Skeletal muscle satellite cell (primary cell): ENCODE measurements at regions not wholly inside any gene's neighbourhood (a gene's known extent, or its start where the extent isn't known, plus 50 kb on each side); places are given as distances from the start of the nearest gene placed in this dataset.
"Not testable (repeated sequence)": the region's sequence is repeated elsewhere in the genome, so short reads cannot be mapped to it uniquely, and the experiment has no call there.

ENCODE experiments used
- H3K27me3 ChIP-seq: 2 replicates; pipeline ENCODE4 v1.7.0; 2013; ENCODE audit warnings: low read length; ENCODE audit not compliant: control insufficient read depth, insufficient read depth
- H3K36me3 ChIP-seq: 2 replicates; pipeline ENCODE4 v1.7.0; 2013; ENCODE audit warnings: mild to moderate bottlenecking, control low read depth, low read length; ENCODE audit not compliant: insufficient read depth
- H3K4me1 ChIP-seq: 2 replicates; pipeline ENCODE4 v1.7.0; 2013; ENCODE audit warnings: low read length; ENCODE audit not compliant: control insufficient read depth, insufficient read depth
- H3K4me2 ChIP-seq: 2 replicates; pipeline ENCODE4 v1.7.0; 2013; ENCODE audit warnings: mild to moderate bottlenecking, low read length
- H3K4me3 ChIP-seq: 2 replicates; pipeline ENCODE4 v1.7.0; 2013; ENCODE audit warnings: low read length
- H3K9ac ChIP-seq: 2 replicates; pipeline ENCODE4 v1.7.0; 2013; ENCODE audit warnings: mild to moderate bottlenecking, low read depth, low read length, moderate library complexity
- H3K9me3 ChIP-seq: replicated peaks from 2 replicates; pipeline ENCODE4 v1.7.0; 2013; ENCODE audit warnings: mild to moderate bottlenecking, control low read depth, low read length

DNA sequence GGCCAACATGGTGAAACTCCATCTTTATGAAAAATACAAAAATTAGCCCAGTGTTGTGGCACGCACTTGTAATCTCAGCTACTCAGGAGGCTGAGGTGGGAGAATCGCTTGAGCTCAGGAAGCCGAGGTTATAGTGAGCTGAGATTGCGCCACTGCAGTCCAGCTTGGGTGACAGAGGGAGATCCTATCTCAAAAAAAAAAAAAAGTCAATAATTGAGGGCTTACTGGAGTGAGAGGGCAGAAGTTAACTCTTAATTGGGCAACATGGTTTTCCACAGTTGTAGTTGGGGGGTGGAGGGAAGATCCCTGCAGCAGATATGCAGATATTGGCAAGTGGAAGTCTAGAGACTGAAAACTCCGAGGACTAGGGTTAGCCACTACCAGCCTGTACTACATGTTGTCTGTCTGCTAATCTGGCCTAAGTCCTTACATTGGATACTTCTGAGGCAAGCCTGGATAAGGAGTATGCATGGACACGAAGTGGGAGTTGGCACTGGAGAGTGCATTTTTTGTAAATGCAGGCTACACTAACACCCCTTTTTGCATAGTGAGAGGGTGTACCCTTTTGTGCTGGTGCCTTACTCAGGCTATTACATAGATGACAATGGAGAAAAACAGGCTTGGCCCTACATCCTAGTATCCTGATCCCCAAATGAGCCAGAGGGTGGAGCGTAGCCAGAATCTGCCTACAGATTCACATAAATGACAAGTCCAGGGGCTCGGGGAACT, 89.0 kb upstream of the NIPBL start:
- Histone ChIP-seq H3K4me3 (no peak overlapping the region), H3K4me1 (no peaks in the 10 kb centered on the region), H3K4me2 (no peak overlapping the region), H3K27me3 (peaks cover 48% of the 10 kb centered on the region), H3K9ac (no peak overlapping the region), H3K9me3 (no peaks in the 10 kb centered on the region), H3K36me3 (no peaks in the 10 kb centered on the region)

- no peaks in the 10 kb centered on the region for H3K4me1 ChIP-seq
- H3K36me3 ChIP-seq = no peaks in the 10 kb centered on the region
- no peak overlapping the region for H3K4me2 ChIP-seq
- no peaks in the 10 kb centered on the region for H3K9me3 ChIP-seq
- peaks cover 42% of the 10 kb centered on the region for H3K27me3 ChIP-seq
- no peak overlapping the region for H3K4me3 ChIP-seq
- H3K9ac ChIP-seq = no peak overlapping the region
Measured at GRCh38 chr5:36790847-36791246, 85.7 kb upstream of the NIPBL start.

GRCh38 chr5:36792560-36793180, 83.9 kb upstream of the NIPBL start:
- H3K4me1 ChIP-seq = no peaks in the 10 kb centered on the region
- no peak overlapping the region for H3K9ac ChIP-seq
- no peak overlapping the region for H3K4me2 ChIP-seq
- no peaks in the 10 kb centered on the region for H3K36me3 ChIP-seq
- no peaks in the 10 kb centered on the region for H3K9me3 ChIP-seq
- H3K27me3 ChIP-seq = peaks cover 43% of the 10 kb centered on the region
- H3K4me3 ChIP-seq = no peak overlapping the region

DNA sequence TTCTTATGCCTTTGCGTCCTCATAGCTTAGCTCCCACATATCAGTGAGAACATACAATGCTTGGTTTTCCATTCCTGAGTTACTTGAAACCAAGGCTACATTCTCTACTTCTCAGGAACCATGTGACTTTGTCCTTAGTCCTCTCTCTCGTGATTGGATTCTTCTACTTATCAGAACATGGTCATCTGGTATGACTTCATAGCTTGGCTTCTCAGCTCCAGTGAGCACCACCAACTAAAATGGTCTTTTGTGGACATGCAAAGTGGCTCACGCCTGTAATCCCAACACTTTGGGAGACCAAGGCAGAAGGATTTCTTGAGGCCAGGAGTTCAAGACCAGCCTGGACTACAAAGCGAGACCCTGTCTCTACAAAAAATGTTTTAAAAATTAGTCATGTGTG, 81.2 kb upstream of the NIPBL start:
- no peak overlapping the region for H3K4me3 ChIP-seq
- no peaks in the 10 kb centered on the region for H3K9me3 ChIP-seq
- H3K9ac ChIP-seq = no peak overlapping the region
- H3K27me3 ChIP-seq = peaks cover 43% of the 10 kb centered on the region
- H3K36me3 ChIP-seq = no peaks in the 10 kb centered on the region
- H3K4me2 ChIP-seq = no peak overlapping the region
- no peaks in the 10 kb centered on the region for H3K4me1 ChIP-seq

- H3K9ac ChIP-seq = no peak overlapping the region
- H3K4me1 ChIP-seq = no peaks in the 10 kb centered on the region
- H3K4me3 ChIP-seq = no peak overlapping the region
- no peaks in the 10 kb centered on the region for H3K9me3 ChIP-seq
- peaks cover 47% of the 10 kb centered on the region for H3K27me3 ChIP-seq
- H3K36me3 ChIP-seq = no peaks in the 10 kb centered on the region
- H3K4me2 ChIP-seq = no peak overlapping the region
Measured at GRCh38 chr5:36796155-36796554, 80.4 kb upstream of the NIPBL start.

- no peak overlapping the region for H3K4me3 ChIP-seq
- no peaks in the 10 kb centered on the region for H3K4me1 ChIP-seq
- H3K36me3 ChIP-seq = no peaks in the 10 kb centered on the region
- H3K9ac ChIP-seq = no peak overlapping the region
- H3K4me2 ChIP-seq = no peak overlapping the region
- H3K9me3 ChIP-seq = no peaks in the 10 kb centered on the region
- H3K27me3 ChIP-seq = peaks cover 50% of the 10 kb centered on the region
Measured at GRCh38 chr5:36801523-36801922, 75.0 kb upstream of the NIPBL start.

- peaks cover 46% of the 10 kb centered on the region for H3K27me3 ChIP-seq
Measured at GRCh38 chr5:36802187-36802586, 74.4 kb upstream of the NIPBL start.

DNA sequence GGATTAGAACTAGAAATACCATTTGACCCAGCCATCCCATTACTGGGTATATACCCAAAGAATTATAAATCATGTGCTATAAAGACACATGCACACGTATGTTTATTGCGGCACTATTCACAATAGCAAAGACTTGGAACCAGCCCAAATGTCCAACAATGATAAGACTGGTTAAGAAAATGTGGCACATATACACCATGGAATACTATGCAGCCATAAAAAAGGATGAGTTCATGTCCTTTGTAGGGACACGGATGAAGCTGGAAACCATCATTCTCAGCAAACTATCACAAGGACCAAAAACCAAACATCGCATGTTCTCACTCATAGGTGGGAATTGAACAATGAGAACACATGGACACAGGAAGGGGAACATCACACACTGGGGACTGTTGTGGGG, 63.3 kb upstream of the NIPBL start:
- not testable (repeated sequence) for H3K4me2 ChIP-seq, H3K9ac ChIP-seq, H3K4me3 ChIP-seq, H3K9me3 ChIP-seq, H3K36me3 ChIP-seq, H3K4me1 ChIP-seq
- peaks cover 13% of the 10 kb centered on the region for H3K27me3 ChIP-seq

More at GRCh38 chr5:36802187-36802586, 74.4 kb upstream of the NIPBL start:
- Histone ChIP-seq H3K9me3 (no peaks in the 10 kb centered on the region), H3K4me1 (no peaks in the 10 kb centered on the region), H3K9ac (no peak overlapping the region), H3K4me3 (no peak overlapping the region), H3K4me2 (no peak overlapping the region), H3K36me3 (no peaks in the 10 kb centered on the region)

- peaks cover 12% of the 10 kb centered on the region for H3K27me3 ChIP-seq
- no peaks in the 10 kb centered on the region for H3K4me1 ChIP-seq
- no peak overlapping the region for H3K9ac ChIP-seq
- H3K36me3 ChIP-seq = no peaks in the 10 kb centered on the region
- no peak overlapping the region for H3K4me3 ChIP-seq
- no peaks in the 10 kb centered on the region for H3K9me3 ChIP-seq
- no peak overlapping the region for H3K4me2 ChIP-seq
Measured at GRCh38 chr5:36815871-36816270, 60.7 kb upstream of the NIPBL start.

- H3K4me3 ChIP-seq = no peak overlapping the region
- no peak overlapping the region for H3K9ac ChIP-seq
- no peaks in the 10 kb centered on the region for H3K36me3 ChIP-seq
Measured at GRCh38 chr5:36820900-36821299, 55.7 kb upstream of the NIPBL start.

DNA sequence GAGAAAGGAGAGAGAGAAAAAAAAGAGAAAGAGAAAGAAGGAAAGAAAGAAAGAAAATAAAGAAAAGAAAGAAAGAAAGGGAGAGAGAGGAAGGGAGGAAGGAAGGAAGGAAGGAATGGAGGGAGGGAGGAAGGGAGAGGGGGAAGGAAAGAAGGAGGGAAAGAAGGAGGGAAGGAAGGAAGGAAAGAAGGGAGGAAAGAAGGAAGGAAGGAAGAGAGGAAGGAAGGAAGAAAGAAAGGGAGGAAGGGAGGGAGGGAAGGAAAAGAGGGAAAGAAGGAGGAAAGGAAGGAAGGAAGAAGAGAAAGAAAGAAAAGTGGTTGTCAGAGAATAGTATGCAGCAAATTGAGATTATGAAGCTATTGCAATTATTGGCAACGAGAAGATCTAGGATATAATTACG, 49.9 kb upstream of the NIPBL start:
- H3K4me2 ChIP-seq = no peak overlapping the region
- H3K9me3 ChIP-seq = no peaks in the 10 kb centered on the region
- peaks cover 42% of the 10 kb centered on the region for H3K27me3 ChIP-seq
- no peak overlapping the region for H3K4me3 ChIP-seq
- H3K36me3 ChIP-seq = no peaks in the 10 kb centered on the region
- H3K9ac ChIP-seq = no peak overlapping the region
- no peaks in the 10 kb centered on the region for H3K4me1 ChIP-seq

More at GRCh38 chr5:36820900-36821299, 55.7 kb upstream of the NIPBL start:
- peaks cover 22% of the 10 kb centered on the region for H3K27me3 ChIP-seq
- no peaks in the 10 kb centered on the region for H3K9me3 ChIP-seq
- no peaks in the 10 kb centered on the region for H3K4me1 ChIP-seq
- H3K4me2 ChIP-seq = no peak overlapping the region
